ENCODE measurements at regions not wholly inside any gene's neighbourhood (a gene's known extent, or its start where the extent isn't known, plus 50 kb on each side); places are given as distances from the start of the nearest gene placed in this dataset.
"Not testable (repeated sequence)": the region's sequence is repeated elsewhere in the genome, so short reads cannot be mapped to it uniquely, and the experiment has no call there.

- no peak for DNase-seq (ENCODE audit: low read depth)
Observed at GRCh38 chr13:78867655-78868054, 208.7 kb upstream of the OBI1 start.

- DNase-seq (ENCODE audit: low read depth): not testable (repeated sequence)
Observed at GRCh38 chr13:78866076-78866475, 207.1 kb upstream of the OBI1 start.

- DNase-seq (ENCODE audit: low read depth): no peak
Observed at GRCh38 chr13:78862446-78862845, 203.5 kb upstream of the OBI1 start.

GRCh38 chr13:78852709-78853108 lies 193.8 kb upstream of the OBI1 start:
- no peak for DNase-seq (ENCODE audit: low read depth)

- DNase-seq (ENCODE audit: low read depth): no peak
Observed at GRCh38 chr13:78845656-78846365, 186.9 kb upstream of the OBI1 start.

GRCh38 chr13:78844106-78844505 lies 185.2 kb upstream of the OBI1 start:
- DNase-seq (ENCODE audit: low read depth): no peak

GRCh38 chr13:78841358-78841963 lies 182.5 kb upstream of the OBI1 start:
- no peak for DNase-seq (ENCODE audit: low read depth)

- no peak for DNase-seq (ENCODE audit: low read depth)
Observed at GRCh38 chr13:78836238-78836784, 177.4 kb upstream of the OBI1 start.

- DNase-seq (ENCODE audit: low read depth): no peak
Observed at GRCh38 chr13:78832461-78832860, 173.5 kb upstream of the OBI1 start.

GRCh38 chr13:78830508-78830907 lies 171.6 kb upstream of the OBI1 start:
- no peak for DNase-seq (ENCODE audit: low read depth)

- DNase-seq (ENCODE audit: low read depth): no peak
Observed at GRCh38 chr13:78829821-78830220, 170.9 kb upstream of the OBI1 start.

- no peak for DNase-seq (ENCODE audit: low read depth)
Observed at GRCh38 chr13:78827471-78827870, 168.5 kb upstream of the OBI1 start.

GRCh38 chr13:78826936-78827335 lies 168.0 kb upstream of the OBI1 start:
- DNase-seq (ENCODE audit: low read depth): no peak

GRCh38 chr13:78826312-78826711 lies 167.4 kb upstream of the OBI1 start:
- no peak for DNase-seq (ENCODE audit: low read depth)

GRCh38 chr13:78820541-78820940 lies 161.6 kb upstream of the OBI1 start:
- DNase-seq (ENCODE audit: low read depth): no peak

GRCh38 chr13:78816592-78816991 lies 157.6 kb upstream of the OBI1 start:
- no peak for DNase-seq (ENCODE audit: low read depth)

- no peak for DNase-seq (ENCODE audit: low read depth)
Observed at GRCh38 chr13:78816154-78816553, 157.2 kb upstream of the OBI1 start.

GRCh38 chr13:78806457-78806856 lies 147.5 kb upstream of the OBI1 start:
- DNase-seq (ENCODE audit: low read depth): no peak

- DNase-seq (ENCODE audit: low read depth): no peak
Observed at GRCh38 chr13:78802912-78803311, 144.0 kb upstream of the OBI1 start.

GRCh38 chr13:78787190-78787589 lies 128.2 kb upstream of the OBI1 start:
- no peak for DNase-seq (ENCODE audit: low read depth)

GRCh38 chr13:78786459-78786858 lies 127.5 kb upstream of the OBI1 start:
- DNase-seq (ENCODE audit: low read depth): no peak

- DNase-seq (ENCODE audit: low read depth): no peak
Observed at GRCh38 chr13:78785764-78786163, 126.8 kb upstream of the OBI1 start.

GRCh38 chr13:78784014-78784750 lies 125.2 kb upstream of the OBI1 start:
- DNase-seq (ENCODE audit: low read depth): no peak

Data from EH (cell line).